Hepatocyte (in vitro differentiated cells): ENCODE measurements at regions not wholly inside any gene's neighbourhood (a gene's known extent, or its start where the extent isn't known, plus 50 kb on each side); places are given as distances from the start of the nearest gene placed in this dataset.

Source experiments
- DNase-seq: peaks from one replicate; pipeline ENCODE4 v3.0.0-alpha.2; 2016; ENCODE audit warnings: low spot score
- H2AFZ ChIP-seq: fragments of 200-600 bp; sonication (generic); 2 replicates; pipeline ENCODE4 v1.6.0; 2016; ENCODE audit warnings: antibody characterized with exemption, mild to moderate bottlenecking
- H3K27ac ChIP-seq: fragments of 200-600 bp; sonication (generic); 2 replicates; pipeline ENCODE4 v1.5.1; 2016; ENCODE audit warnings: mild to moderate bottlenecking
- H3K27me3 ChIP-seq: fragments of 200-600 bp; sonication (generic); 2 replicates; pipeline ENCODE4 v1.6.1; 2016
- H3K36me3 ChIP-seq: fragments of 200-600 bp; sonication (generic); replicated peaks from 2 replicates; pipeline ENCODE4 v1.5.1; 2016; ENCODE audit warnings: low read depth; ENCODE audit not compliant: insufficient read depth
- H3K4me1 ChIP-seq: fragments of 200-600 bp; sonication (generic); 2 replicates; pipeline ENCODE4 v1.5.1; 2016; ENCODE audit warnings: mild to moderate bottlenecking, moderate library complexity; ENCODE audit not compliant: insufficient read depth
- H3K4me2 ChIP-seq: fragments of 200-600 bp; sonication (generic); 2 replicates; pipeline ENCODE4 v1.6.0; 2016
- H3K4me3 ChIP-seq: fragments of 200-600 bp; sonication (generic); 2 replicates; pipeline ENCODE4 v1.5.1; 2016; ENCODE audit warnings: mild to moderate bottlenecking
- H3K79me2 ChIP-seq: fragments of 200-600 bp; sonication (generic); 2 replicates; pipeline ENCODE4 v1.6.0; 2017; ENCODE audit warnings: mild to moderate bottlenecking
- H3K9me2 ChIP-seq: fragments of 200-600 bp; sonication (generic); replicated peaks from 2 replicates; pipeline ENCODE4 v1.6.0; 2017; ENCODE audit warnings: mild to moderate bottlenecking; ENCODE audit not compliant: insufficient read depth
- H3K9me3 ChIP-seq: fragments of 200-600 bp; sonication (generic); 2 replicates; pipeline ENCODE4 v1.5.1; 2016; ENCODE audit warnings: low read depth, mild to moderate bottlenecking
- H4K20me1 ChIP-seq: fragments of 200-600 bp; sonication (generic); 2 replicates; pipeline ENCODE4 v1.6.0; 2016; ENCODE audit warnings: mild to moderate bottlenecking; ENCODE audit not compliant: insufficient read depth, poor library complexity, severe bottlenecking
- EZH2 ChIP-seq: fragments of 200-600 bp; sonication (generic); IDR thresholded peaks from 2 replicates; pipeline ENCODE4 v1.6.1; 2016; ENCODE audit warnings: antibody characterized with exemption, mild to moderate bottlenecking, borderline replicate concordance
- EZH2phosphoT487 ChIP-seq: fragments of 200-600 bp; sonication (generic); IDR thresholded peaks from one replicate; pipeline ENCODE4 v1.6.1; 2018; ENCODE audit warnings: antibody characterized with exemption, mild to moderate bottlenecking, low read depth, moderate library complexity; ENCODE audit not compliant: unreplicated experiment, severe bottlenecking
- WGBS: methylation state at CpG from one replicate; pipeline ENCODE4 v1.1.6; 2016; ENCODE audit warnings: low lambda C conversion rate; ENCODE audit errors: missing lambda C conversion rate; 5-methylcytosine and 5-hydroxymethylcytosine counted together
- TF ChIP-seq, protein P1 (sequence below): fragments of 200-600 bp; sonication (generic); IDR thresholded peaks from 2 replicates; pipeline ENCODE4 v1.5.1; 2016; ENCODE audit warnings: antibody characterized with exemption, mild to moderate bottlenecking; ENCODE audit not compliant: poor library complexity

DNA sequence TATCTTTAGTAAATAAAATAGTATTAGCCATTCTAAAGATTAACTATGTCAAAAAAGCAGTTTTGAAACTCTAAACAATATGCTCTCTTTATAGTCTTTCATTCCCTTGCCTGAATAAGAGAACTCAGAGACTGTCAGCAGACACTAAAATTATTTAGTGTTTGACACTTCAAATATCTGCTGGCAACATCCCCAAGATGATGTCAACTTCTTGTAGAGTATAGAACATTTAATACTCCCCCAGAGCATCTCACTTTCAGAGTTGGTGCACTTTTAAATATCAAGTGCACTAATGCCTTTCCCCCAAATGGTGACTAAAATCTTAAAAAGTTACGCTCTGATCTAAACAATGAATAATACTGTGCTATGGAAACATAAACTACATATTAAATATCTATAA is 374.9 kb downstream of the SLC6A15 start:
- no peak overlapping the region for H3K4me3 ChIP-seq
- no peaks in the 10 kb centered on the region for H3K9me2 ChIP-seq
- TF ChIP-seq EZH2: no peak
- TF ChIP-seq, protein P1, sequence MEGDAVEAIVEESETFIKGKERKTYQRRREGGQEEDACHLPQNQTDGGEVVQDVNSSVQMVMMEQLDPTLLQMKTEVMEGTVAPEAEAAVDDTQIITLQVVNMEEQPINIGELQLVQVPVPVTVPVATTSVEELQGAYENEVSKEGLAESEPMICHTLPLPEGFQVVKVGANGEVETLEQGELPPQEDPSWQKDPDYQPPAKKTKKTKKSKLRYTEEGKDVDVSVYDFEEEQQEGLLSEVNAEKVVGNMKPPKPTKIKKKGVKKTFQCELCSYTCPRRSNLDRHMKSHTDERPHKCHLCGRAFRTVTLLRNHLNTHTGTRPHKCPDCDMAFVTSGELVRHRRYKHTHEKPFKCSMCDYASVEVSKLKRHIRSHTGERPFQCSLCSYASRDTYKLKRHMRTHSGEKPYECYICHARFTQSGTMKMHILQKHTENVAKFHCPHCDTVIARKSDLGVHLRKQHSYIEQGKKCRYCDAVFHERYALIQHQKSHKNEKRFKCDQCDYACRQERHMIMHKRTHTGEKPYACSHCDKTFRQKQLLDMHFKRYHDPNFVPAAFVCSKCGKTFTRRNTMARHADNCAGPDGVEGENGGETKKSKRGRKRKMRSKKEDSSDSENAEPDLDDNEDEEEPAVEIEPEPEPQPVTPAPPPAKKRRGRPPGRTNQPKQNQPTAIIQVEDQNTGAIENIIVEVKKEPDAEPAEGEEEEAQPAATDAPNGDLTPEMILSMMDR: no peak
- no peak for TF ChIP-seq EZH2phosphoT487
- H4K20me1 ChIP-seq: no peaks in the 10 kb centered on the region
- no peaks in the 10 kb centered on the region for H3K79me2 ChIP-seq
- H3K9me3 ChIP-seq: no peaks in the 10 kb centered on the region
- 86% methylated on average over 1 of the region's 1 CpG for WGBS
- no peaks in the 10 kb centered on the region for H3K36me3 ChIP-seq
- no peak overlapping the region for H2AFZ ChIP-seq
- H3K27ac ChIP-seq: no peak overlapping the region
- no peaks in the 10 kb centered on the region for H3K27me3 ChIP-seq
- no peak overlapping the region for H3K4me2 ChIP-seq
- no peak for DNase-seq
- no peaks in the 10 kb centered on the region for H3K4me1 ChIP-seq

DNA sequence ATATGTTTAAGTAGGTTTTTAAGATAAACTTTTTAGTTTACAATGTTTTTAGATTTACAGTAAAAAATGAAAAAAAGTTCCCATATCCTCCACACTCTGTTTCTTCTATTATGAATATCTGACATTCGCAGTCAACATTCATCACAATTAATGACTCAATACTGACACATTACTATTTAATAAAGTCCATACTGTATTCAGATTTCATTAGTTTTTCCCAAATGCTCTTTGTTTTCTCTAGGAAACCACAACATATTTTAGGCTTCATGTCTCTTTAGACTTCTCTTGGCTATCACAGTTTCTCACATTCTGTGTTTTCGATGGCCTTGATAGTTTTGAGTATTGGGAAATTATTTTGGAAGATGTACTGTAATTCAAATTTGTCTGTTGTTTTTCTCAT is 399.8 kb downstream of the SLC6A15 start:
- TF ChIP-seq EZH2phosphoT487: no peak
- no peak for TF ChIP-seq EZH2
- TF ChIP-seq, protein P1: no peak
- H3K4me2 ChIP-seq: no peak overlapping the region
- no peaks in the 10 kb centered on the region for H4K20me1 ChIP-seq
- 99% methylated on average over 2 of the region's 2 CpGs for WGBS
- DNase-seq: no peak
- no peaks in the 10 kb centered on the region for H3K79me2 ChIP-seq
- no peaks in the 10 kb centered on the region for H3K36me3 ChIP-seq
- no peaks in the 10 kb centered on the region for H3K4me1 ChIP-seq
- H3K9me3 ChIP-seq: no peaks in the 10 kb centered on the region
- H3K9me2 ChIP-seq: no peaks in the 10 kb centered on the region
- H3K27me3 ChIP-seq: no peaks in the 10 kb centered on the region
- H2AFZ ChIP-seq: no peak overlapping the region
- no peak overlapping the region for H3K27ac ChIP-seq
- H3K4me3 ChIP-seq: no peak overlapping the region

DNA sequence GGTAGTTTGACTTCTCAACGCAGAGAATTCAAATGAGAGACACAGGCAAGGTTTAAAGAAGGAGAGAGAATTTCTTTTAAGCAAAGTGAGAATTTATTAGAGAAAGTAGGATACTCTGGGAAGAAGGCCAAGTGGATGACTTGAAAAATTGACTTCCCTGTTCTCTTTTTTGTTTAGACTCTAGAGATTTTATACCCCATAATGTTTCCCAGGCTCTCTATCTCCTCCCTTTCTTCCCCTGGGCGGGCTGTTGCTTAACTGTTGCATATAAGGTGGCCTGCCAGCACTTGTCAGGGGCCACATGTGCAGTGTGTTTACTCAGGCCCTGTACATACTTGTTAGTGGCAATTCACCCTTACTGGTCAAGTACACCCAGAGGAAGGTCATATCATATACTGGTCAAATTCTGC is 403.7 kb downstream of the SLC6A15 start:
- Histone ChIP-seq H3K9me2 (no peaks in the 10 kb centered on the region), H3K27me3 (no peaks in the 10 kb centered on the region), H3K9me3 (no peaks in the 10 kb centered on the region), H3K4me2 (no peak overlapping the region), H4K20me1 (no peaks in the 10 kb centered on the region), H3K4me3 (no peak overlapping the region), H2AFZ (no peak overlapping the region), H3K79me2 (no peaks in the 10 kb centered on the region), H3K36me3 (no peaks in the 10 kb centered on the region), H3K27ac (no peak overlapping the region), H3K4me1 (no peaks in the 10 kb centered on the region)
- no peak for DNase-seq
- TF ChIP-seq, protein P1: no peak
- TF ChIP-seq EZH2 (no peak), EZH2phosphoT487 (no peak)
- 77% methylated on average over 2 of the region's 2 CpGs for WGBS
